OCI-LY7 (cell line): ENCODE measurements at regions not wholly inside any gene's neighbourhood (a gene's known extent, or its start where the extent isn't known, plus 50 kb on each side); places are given as distances from the start of the nearest gene placed in this dataset.

Experiments
- EZH2phosphoT487 ChIP-seq: fragments of 200-600 bp; sonication (generic); IDR thresholded peaks from 2 replicates; pipeline ENCODE4 v1.6.1; 2018; ENCODE audit warnings: low read depth, borderline replicate concordance, mild to moderate bottlenecking, mixed run types, antibody characterized with exemption, low read length, moderate library complexity, mixed read lengths
- TF ChIP-seq, protein P1 (sequence below): fragments of 200-600 bp; sonication (generic); conservative IDR thresholded peaks from 2 replicates; pipeline ENCODE4 v1.5.1; 2014; ENCODE audit warnings: mild to moderate bottlenecking, antibody characterized with exemption, low read length, moderate library complexity, mixed read lengths

DNA sequence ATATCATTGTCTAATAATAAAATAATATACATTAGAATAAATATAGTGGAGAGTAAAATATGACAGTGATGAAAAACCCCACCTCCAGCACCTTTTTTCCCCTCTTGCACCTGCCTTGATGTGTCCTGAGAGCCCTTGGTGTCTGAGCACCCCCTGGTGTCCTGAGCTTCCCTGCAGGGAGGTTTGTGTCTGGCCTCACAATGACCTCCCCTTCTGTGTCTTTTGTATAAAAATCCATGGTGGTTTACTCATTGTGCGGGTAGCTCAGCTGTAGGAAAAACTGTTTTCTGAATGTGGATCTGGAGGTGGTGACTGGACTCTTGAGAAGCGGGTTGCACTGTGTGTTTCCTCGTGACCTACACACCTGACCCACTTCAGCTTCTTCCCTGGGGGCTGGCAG lies 636.9 kb downstream of the TMEM121 start:
- TF ChIP-seq, protein P1, sequence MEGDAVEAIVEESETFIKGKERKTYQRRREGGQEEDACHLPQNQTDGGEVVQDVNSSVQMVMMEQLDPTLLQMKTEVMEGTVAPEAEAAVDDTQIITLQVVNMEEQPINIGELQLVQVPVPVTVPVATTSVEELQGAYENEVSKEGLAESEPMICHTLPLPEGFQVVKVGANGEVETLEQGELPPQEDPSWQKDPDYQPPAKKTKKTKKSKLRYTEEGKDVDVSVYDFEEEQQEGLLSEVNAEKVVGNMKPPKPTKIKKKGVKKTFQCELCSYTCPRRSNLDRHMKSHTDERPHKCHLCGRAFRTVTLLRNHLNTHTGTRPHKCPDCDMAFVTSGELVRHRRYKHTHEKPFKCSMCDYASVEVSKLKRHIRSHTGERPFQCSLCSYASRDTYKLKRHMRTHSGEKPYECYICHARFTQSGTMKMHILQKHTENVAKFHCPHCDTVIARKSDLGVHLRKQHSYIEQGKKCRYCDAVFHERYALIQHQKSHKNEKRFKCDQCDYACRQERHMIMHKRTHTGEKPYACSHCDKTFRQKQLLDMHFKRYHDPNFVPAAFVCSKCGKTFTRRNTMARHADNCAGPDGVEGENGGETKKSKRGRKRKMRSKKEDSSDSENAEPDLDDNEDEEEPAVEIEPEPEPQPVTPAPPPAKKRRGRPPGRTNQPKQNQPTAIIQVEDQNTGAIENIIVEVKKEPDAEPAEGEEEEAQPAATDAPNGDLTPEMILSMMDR: no peak
- TF ChIP-seq EZH2phosphoT487: no peak
